Muscle layer of colon (tissue), 2 donors: ENCODE measurements at regions not wholly inside any gene's neighbourhood (a gene's known extent, or its start where the extent isn't known, plus 50 kb on each side); places are given as distances from the start of the nearest gene placed in this dataset.
"Not testable (repeated sequence)": the region's sequence is repeated elsewhere in the genome, so short reads cannot be mapped to it uniquely, and the experiment has no call there.

Experiments
- H3K27ac ChIP-seq: one replicate; pipeline ENCODE4 v1.7.0; 2013; ENCODE audit warnings: low read depth, mild to moderate bottlenecking, low read length, moderate library complexity
- H3K27me3 ChIP-seq, 2 donors: one replicate each; pipeline ENCODE4 v1.7.0; 2013; ENCODE audit warnings: low read length in 2 of 2, mild to moderate bottlenecking in 2 of 2; ENCODE audit not compliant: insufficient read depth in 2 of 2, control insufficient read depth in 1 of 2
- H3K36me3 ChIP-seq: one replicate; pipeline ENCODE4 v1.7.0; 2013; ENCODE audit warnings: mild to moderate bottlenecking, low read length; ENCODE audit not compliant: insufficient read depth
- H3K4me1 ChIP-seq: one replicate; pipeline ENCODE4 v1.7.0; 2013; ENCODE audit warnings: mild to moderate bottlenecking, low read length; ENCODE audit not compliant: insufficient read depth
- H3K4me3 ChIP-seq, 2 donors: one replicate each; pipeline ENCODE4 v1.7.0; 2013; ENCODE audit warnings: low read length in 2 of 2, low read depth in 1 of 2, mild to moderate bottlenecking in 1 of 2, moderate library complexity in 1 of 2
- H3K9ac ChIP-seq: one replicate; pipeline ENCODE4 v1.7.0; 2013; ENCODE audit warnings: low read length
- H3K9me3 ChIP-seq: one replicate; pipeline ENCODE4 v1.7.0; 2013; ENCODE audit warnings: mild to moderate bottlenecking, low read length
- donor health status: abdominal sarcoma.
- donor health status: Adenocarcinoma of cecum.

DNA sequence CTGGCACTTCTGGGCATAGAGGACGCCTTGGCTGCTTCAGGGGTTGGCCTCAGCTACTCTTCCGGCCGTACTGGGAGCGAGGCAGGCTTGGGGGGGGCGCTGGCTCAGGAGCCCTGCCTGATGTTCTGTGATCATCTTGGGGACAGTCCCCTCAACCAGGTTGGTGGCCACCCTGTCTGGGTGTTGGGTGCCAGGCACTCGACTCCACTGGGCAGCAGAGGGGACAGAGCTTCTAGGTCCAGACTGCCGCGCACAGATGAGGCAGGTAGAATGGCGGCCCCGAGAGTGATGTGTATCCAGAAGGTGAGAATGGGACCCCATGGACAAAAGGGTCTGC, 84.9 kb downstream of the ASB1 start:
- no peaks in the 10 kb centered on the region for H3K27me3 ChIP-seq

DNA sequence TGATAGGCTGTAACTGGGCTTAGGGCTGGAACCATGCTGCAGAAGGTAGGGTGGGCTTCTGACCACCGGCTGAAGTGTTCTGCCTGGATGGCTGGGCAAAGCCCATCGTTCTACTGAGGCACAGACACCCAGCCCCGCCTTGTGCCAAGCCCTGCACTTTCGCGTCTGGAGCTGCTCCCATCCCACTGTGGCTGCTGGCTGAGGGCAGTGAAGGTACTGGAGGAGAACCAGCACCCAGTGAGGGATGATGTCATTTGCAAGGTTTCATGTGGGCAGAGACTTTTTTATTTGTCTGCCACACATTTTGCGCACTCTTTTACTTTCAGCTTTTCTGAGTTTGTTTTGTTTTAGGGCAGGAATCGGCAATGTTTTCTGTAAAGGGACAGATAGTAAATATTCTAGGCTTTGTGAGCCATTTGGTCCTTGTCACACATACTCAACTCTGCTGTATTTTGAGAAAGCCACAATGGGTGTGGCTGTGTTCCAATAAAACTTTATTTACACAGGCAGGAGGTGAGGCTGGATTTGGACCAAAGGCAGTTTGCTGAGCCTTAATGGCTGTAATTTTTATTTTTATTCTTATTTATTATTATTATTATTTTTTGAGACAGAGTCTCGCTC, 85.6 kb downstream of the ASB1 start:
- H3K9me3 ChIP-seq, result peaks cover 6% of the 10 kb centered on the region
- H3K36me3 ChIP-seq, result no peaks in the 10 kb centered on the region
- H3K4me3 ChIP-seq, result no peak overlapping the region
- no peaks in the 10 kb centered on the region for H3K27me3 ChIP-seq
- no peak overlapping the region for H3K27ac ChIP-seq
- H3K9ac ChIP-seq, result no peak overlapping the region
- H3K4me1 ChIP-seq, result no peaks in the 10 kb centered on the region

More for the DNA sequence above, 84.9 kb downstream of the ASB1 start:
- no peaks in the 10 kb centered on the region for H3K4me1 ChIP-seq
- no peaks in the 10 kb centered on the region for H3K36me3 ChIP-seq
- H3K27ac ChIP-seq, result no peak overlapping the region
- no peak overlapping the region for H3K4me3 ChIP-seq
- H3K9me3 ChIP-seq, result peaks cover 3% of the 10 kb centered on the region
- H3K9ac ChIP-seq, result no peak overlapping the region

- Histone ChIP-seq H3K4me3 (no peak overlapping the region), H3K36me3 (no peaks in the 10 kb centered on the region), H3K27ac (no peak overlapping the region), H3K9ac (no peak overlapping the region), H3K4me1 (no peaks in the 10 kb centered on the region), H3K27me3 (no peaks in the 10 kb centered on the region), H3K9me3 (peaks cover 6% of the 10 kb centered on the region)
These were observed 86.6 kb downstream of the ASB1 start for GRCh38 chr2:238513346-238513745.

DNA sequence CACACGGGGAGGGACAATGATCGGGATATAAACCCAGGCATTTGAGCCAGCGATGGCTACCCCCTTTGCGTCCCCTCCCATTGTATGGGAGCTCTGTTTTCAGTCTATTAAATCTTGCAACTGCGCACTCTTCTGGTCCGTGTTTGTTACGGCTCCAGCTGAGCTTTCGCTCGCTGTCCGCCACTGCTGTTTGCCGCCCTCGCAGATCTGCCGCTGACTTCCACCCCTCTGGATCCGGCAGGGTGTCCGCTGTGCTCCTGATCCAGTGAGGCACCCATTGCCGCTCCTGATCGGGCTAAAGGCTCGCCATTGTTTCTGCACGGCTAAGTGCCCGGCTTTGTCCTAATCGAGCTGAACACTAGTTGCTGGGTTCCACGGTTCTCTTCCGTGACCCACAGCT, 87.3 kb downstream of the ASB1 start:
- H3K9ac ChIP-seq, H3K27me3 ChIP-seq, H3K4me1 ChIP-seq, H3K36me3 ChIP-seq, H3K9me3 ChIP-seq, H3K27ac ChIP-seq, H3K4me3 ChIP-seq: not testable (repeated sequence)

DNA sequence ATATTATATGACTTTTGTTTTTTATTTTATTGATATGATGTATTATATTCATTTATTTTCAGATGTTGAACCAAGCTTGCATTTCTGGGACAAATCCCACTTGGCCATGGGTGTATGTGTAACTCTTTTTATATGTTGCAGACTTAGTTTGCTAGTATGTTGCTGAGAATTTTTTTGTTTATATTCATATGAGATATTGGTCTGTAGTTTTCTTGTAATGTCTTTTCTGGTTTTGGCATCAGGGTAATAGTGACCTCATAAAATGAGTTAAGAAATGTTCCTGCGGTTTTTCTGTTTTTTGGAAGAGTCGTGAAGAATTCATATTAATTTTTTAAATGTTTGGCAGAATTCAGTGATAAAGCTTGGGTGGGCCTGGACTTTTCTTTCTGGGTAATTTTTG, 88.7 kb downstream of the ASB1 start:
- Histone ChIP-seq H3K27ac (no peak overlapping the region), H3K9me3 (peaks cover 6% of the 10 kb centered on the region), H3K36me3 (no peaks in the 10 kb centered on the region), H3K9ac (no peak overlapping the region), H3K4me3 (no peak overlapping the region), H3K4me1 (no peaks in the 10 kb centered on the region), H3K27me3 (no peaks in the 10 kb centered on the region)

DNA sequence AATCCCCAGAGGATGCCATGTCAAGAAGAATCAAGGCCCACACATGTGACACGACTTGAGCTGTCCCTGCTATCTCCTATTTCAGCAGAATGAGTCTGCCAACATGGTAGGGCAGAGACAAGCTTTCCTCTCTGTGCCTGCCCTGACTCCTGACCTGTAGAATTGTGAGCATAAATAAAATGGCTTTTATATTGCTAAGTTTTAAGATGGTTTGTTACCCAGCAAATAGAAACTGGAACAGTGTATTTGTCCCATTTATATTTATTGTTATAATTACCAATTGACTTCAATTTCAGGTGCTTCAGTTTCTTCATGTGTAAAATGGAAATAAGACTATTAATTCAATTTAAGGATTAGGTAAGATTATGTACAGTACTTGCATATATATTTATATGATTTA, 90.5 kb downstream of the ASB1 start:
- Histone ChIP-seq H3K4me3 (no peak overlapping the region), H3K4me1 (no peaks in the 10 kb centered on the region), H3K36me3 (no peaks in the 10 kb centered on the region), H3K27ac (no peak overlapping the region), H3K9ac (no peak overlapping the region), H3K27me3 (no peaks in the 10 kb centered on the region), H3K9me3 (peaks cover 6% of the 10 kb centered on the region)

DNA sequence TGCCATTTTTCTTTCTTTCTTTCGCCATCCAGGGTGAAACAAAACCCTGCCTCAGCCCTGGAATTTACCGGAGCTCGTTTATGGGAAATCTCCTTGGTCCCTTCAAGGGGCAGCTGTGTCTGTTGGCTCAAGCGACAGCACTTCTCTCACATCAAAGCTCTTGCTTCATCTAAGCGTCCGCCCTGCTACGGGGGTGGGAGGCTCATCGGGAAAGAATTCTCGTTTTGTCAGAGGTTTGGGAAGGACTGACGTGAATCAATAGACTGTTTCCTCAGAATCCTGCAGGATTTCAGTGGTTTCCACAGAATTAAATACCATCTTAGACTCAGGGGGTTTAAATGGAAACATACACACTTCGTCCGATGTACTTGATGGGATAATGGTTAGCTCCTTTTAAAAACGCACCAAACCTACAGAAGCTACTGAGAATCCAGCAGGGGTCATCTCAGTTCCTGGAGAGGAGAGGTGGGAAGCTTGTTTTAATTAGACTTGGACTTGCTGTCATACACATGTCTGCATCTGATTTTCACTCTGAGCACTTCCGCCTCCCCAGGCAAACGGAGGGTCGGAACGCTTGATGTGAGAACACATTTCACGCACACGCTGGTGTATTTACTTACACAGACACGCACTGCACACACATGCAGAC, 91.6 kb downstream of the ASB1 start:
- Histone ChIP-seq H3K9ac (no peak overlapping the region), H3K4me3 (no peak overlapping the region), H3K27ac (no peak overlapping the region), H3K9me3 (peaks cover 6% of the 10 kb centered on the region), H3K27me3 (no peaks in the 10 kb centered on the region), H3K36me3 (no peaks in the 10 kb centered on the region), H3K4me1 (peaks cover 6% of the 10 kb centered on the region)

GRCh38 chr2:238518821-238519186, 92.1 kb downstream of the ASB1 start:
- no peak overlapping the region for H3K4me3 ChIP-seq
- H3K36me3 ChIP-seq, result no peaks in the 10 kb centered on the region
- peaks cover 11% of the 10 kb centered on the region for H3K4me1 ChIP-seq
- peaks cover 6% of the 10 kb centered on the region for H3K9me3 ChIP-seq
- no peak overlapping the region for H3K27ac ChIP-seq
- H3K27me3 ChIP-seq, result no peaks in the 10 kb centered on the region
- H3K9ac ChIP-seq, result no peak overlapping the region

GRCh38 chr2:238520359-238520886, 93.7 kb downstream of the ASB1 start:
- Histone ChIP-seq H3K4me1 (peaks cover 12% of the 10 kb centered on the region), H3K27ac (no peak overlapping the region), H3K9me3 (peaks cover 6% of the 10 kb centered on the region), H3K9ac (no peak overlapping the region), H3K27me3 (no peaks in the 10 kb centered on the region), H3K36me3 (no peaks in the 10 kb centered on the region), H3K4me3 (no peak overlapping the region)

GRCh38 chr2:238521002-238521401, 94.3 kb downstream of the ASB1 start:
- Histone ChIP-seq H3K9ac (no peak overlapping the region), H3K27ac (no peak overlapping the region), H3K9me3 (peaks cover 6% of the 10 kb centered on the region), H3K36me3 (no peaks in the 10 kb centered on the region), H3K4me1 (peaks cover 12% of the 10 kb centered on the region), H3K27me3 (no peaks in the 10 kb centered on the region), H3K4me3 (no peak overlapping the region)

DNA sequence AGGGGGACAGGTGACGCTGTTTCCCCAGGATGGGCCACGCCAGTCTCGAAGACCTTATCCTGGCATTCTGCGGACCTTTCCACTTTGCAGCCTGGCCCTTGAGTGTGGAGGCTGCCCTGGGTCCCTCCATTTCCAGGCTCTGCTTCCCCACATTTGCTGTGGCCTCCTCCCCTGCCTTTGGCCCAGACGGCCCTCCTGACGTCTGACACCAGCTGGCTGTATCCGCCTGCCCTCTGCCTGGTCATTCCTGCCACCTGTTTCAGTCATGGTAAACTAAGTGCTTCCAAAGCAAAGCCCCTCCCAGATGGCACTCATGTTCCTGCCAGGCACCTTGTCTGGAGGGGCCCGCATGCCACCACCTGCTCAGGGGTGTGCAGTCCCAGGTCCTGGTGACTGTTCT, 95.1 kb downstream of the ASB1 start:
- Histone ChIP-seq H3K9me3 (no peaks in the 10 kb centered on the region), H3K27ac (no peak overlapping the region), H3K27me3 (no peaks in the 10 kb centered on the region), H3K4me3 (no peak overlapping the region), H3K36me3 (no peaks in the 10 kb centered on the region), H3K9ac (no peak overlapping the region), H3K4me1 (peaks cover 12% of the 10 kb centered on the region)
